Ovary (tissue), 7 donors: ENCODE measurements at regions not wholly inside any gene's neighbourhood (a gene's known extent, or its start where the extent isn't known, plus 50 kb on each side); places are given as distances from the start of the nearest gene placed in this dataset.

ENCODE experiments used
- DNase-seq, 5 donors: peaks; one replicate each; pipeline ENCODE4 v3.0.0-alpha.2; 2019 to 2020
- H3K27ac ChIP-seq, 2 donors: fragments of 200-600 bp; one replicate each; pipeline versions ENCODE4 v1.5.1 to v1.8.0; 2019 to 2022
- H3K27me3 ChIP-seq: fragments of 200-600 bp; one replicate; pipeline ENCODE4 v1.8.0; 2022
- H3K36me3 ChIP-seq: fragments of 200-600 bp; sonication (generic); one replicate; pipeline ENCODE4 v1.5.1; 2019
- H3K4me1 ChIP-seq: one replicate; pipeline ENCODE4 v1.8.1; 2013; ENCODE audit warnings: mild to moderate bottlenecking, moderate library complexity; ENCODE audit not compliant: insufficient read depth
- H3K4me3 ChIP-seq: fragments of 200-600 bp; sonication (generic); one replicate; pipeline ENCODE4 v1.5.1; 2017
- H3K9me3 ChIP-seq, 2 donors: fragments of 200-600 bp in 1 of 2; sonication (generic) in 1 of 2; one replicate each; pipeline versions ENCODE4 v1.5.1 to v1.8.1; 2013 to 2019; ENCODE audit warnings: mild to moderate bottlenecking in 1 of 2, moderate library complexity in 1 of 2
- CTCF ChIP-seq, 3 donors: fragments of 450-650 bp in 2 of 3; fragments of 200-600 bp in 1 of 3; IDR thresholded peaks; one replicate each; pipeline versions ENCODE4 v1.5.1 to v1.8.0; 2016 to 2022; ENCODE audit warnings: antibody characterized with exemption in 3 of 3, mild to moderate bottlenecking in 1 of 3
- EP300 ChIP-seq: sonication (generic); formaldehyde crosslinking; IDR thresholded peaks from one replicate; pipeline ENCODE4 v1.6.1; 2017; ENCODE audit warnings: antibody characterized with exemption
- POLR2A ChIP-seq: fragments of 450-650 bp; IDR thresholded peaks from one replicate; pipeline ENCODE4 v1.6.1; 2017; ENCODE audit warnings: antibody characterized with exemption, mild to moderate bottlenecking, moderate library complexity
- WGBS, 3 donors: extraction: QIAGEN DNeasy Blood & Tissue Kit in 1 of 3; methylation state at CpG; one replicate each; pipeline versions ENCODE4 v1.1.5 to v1.1.7; 2013 to 2017; 5-methylcytosine and 5-hydroxymethylcytosine counted together
- intact Hi-C, 4 donors: fragments of 100-400 bp; cut with DNase I; formaldehyde crosslinking; loops; one replicate each; pipeline versions ENCODE4 v1.11.0 to v1.15.1; 2022 to 2023
- donor health status: DM: no; HTN: no; CAD: no; lungs with moderate emphysema.
- donor health status: DM: no; HTN: no; CAD: no.
- donor health status: Bipolar disorder and iron deficiency.
- donor health status: DM: no; HTN: no; CAD: no.
- donor health status: DM: yes; HTN: yes; CAD: no.

GRCh38 chr1:196136396-196136795 is 471.8 kb downstream of the KCNT2 start:
- TF ChIP-seq CTCF (IDR thresholded peaks at IDR 0.05): no peak
- TF ChIP-seq EP300: no peak
- no peak for TF ChIP-seq POLR2A
- Histone ChIP-seq H3K27me3 (no peaks in the 10 kb centered on the region), H3K9me3 (no peaks in the 10 kb centered on the region), H3K36me3 (no peaks in the 10 kb centered on the region), H3K4me3 (no peak overlapping the region), H3K4me1 (no peaks in the 10 kb centered on the region), H3K27ac (no peak overlapping the region)
- DNase-seq: no peak
- intact Hi-C loops: no loop called here
- WGBS, 3 donors: 84 to 87% (median 85%) methylated on average over 4 of the region's 4 CpGs

GRCh38 chr1:196131691-196132090 is 476.5 kb downstream of the KCNT2 start:
- intact Hi-C loops: no loop called here
- H3K4me1 ChIP-seq: no peaks in the 10 kb centered on the region

GRCh38 chr1:196128835-196129234 is 479.4 kb downstream of the KCNT2 start:
- Histone ChIP-seq H3K9me3 (no peaks in the 10 kb centered on the region), H3K36me3 (no peaks in the 10 kb centered on the region), H3K4me1 (no peaks in the 10 kb centered on the region), H3K27me3 (no peaks in the 10 kb centered on the region), H3K27ac (no peak overlapping the region), H3K4me3 (no peak overlapping the region)
- TF ChIP-seq POLR2A: no peak
- no peak for TF ChIP-seq EP300
- TF ChIP-seq CTCF (IDR thresholded peaks at IDR 0.05): no peak
- intact Hi-C loops: no loop called here
- 81 to 82% (median 81%) methylated on average over 2 of the region's 2 CpGs for WGBS, 3 donors
- no peak for DNase-seq

More at GRCh38 chr1:196131691-196132090, 476.5 kb downstream of the KCNT2 start:
- TF ChIP-seq POLR2A (no peak), CTCF (IDR thresholded peaks at IDR 0.05) (no peak), EP300 (no peak)
- H3K4me3 ChIP-seq: no peak overlapping the region
- WGBS, 3 donors: 65 to 88% (median 73%) methylated on average over 1 of the region's 1 CpG
- H3K27me3 ChIP-seq: no peaks in the 10 kb centered on the region
- DNase-seq: no peak
- no peaks in the 10 kb centered on the region for H3K9me3 ChIP-seq
- H3K27ac ChIP-seq: no peak overlapping the region
- no peaks in the 10 kb centered on the region for H3K36me3 ChIP-seq

- DNase-seq: no peak
- TF ChIP-seq CTCF (IDR thresholded peaks at IDR 0.05) (no peak), EP300 (no peak), POLR2A (no peak)
- Histone ChIP-seq H3K9me3 (no peaks in the 10 kb centered on the region), H3K4me1 (no peaks in the 10 kb centered on the region), H3K36me3 (no peaks in the 10 kb centered on the region), H3K27me3 (no peaks in the 10 kb centered on the region), H3K27ac (no peak overlapping the region), H3K4me3 (no peak overlapping the region)
- 71 to 83% (median 79%) methylated on average over 2 of the region's 2 CpGs for WGBS, 3 donors
- intact Hi-C loops: no loop called here
Observed at GRCh38 chr1:196121181-196121580, 487.1 kb downstream of the KCNT2 start.

- TF ChIP-seq EP300: no peak
- no peak for TF ChIP-seq CTCF (IDR thresholded peaks at IDR 0.05)
- TF ChIP-seq POLR2A: no peak
- Histone ChIP-seq H3K27ac (no peak overlapping the region), H3K4me1 (no peaks in the 10 kb centered on the region), H3K36me3 (no peaks in the 10 kb centered on the region), H3K4me3 (no peak overlapping the region), H3K27me3 (no peaks in the 10 kb centered on the region), H3K9me3 (no peaks in the 10 kb centered on the region)
- intact Hi-C loops: no loop called here
- DNase-seq: no peak
- 4 to 10% (median 10%) methylated on average over 2 of the region's 2 CpGs for whole genome bisulfite sequencing, 3 donors
Observed at GRCh38 chr1:196115646-196116045, 492.6 kb downstream of the KCNT2 start.
